ENCODE measurements at regions not wholly inside any gene's neighbourhood (a gene's known extent, or its start where the extent isn't known, plus 50 kb on each side); places are given as distances from the start of the nearest gene placed in this dataset.

GRCh38 chr13:91100944-91101343, 246.5 kb upstream of the MIR17HG start:
- no peak for TF ChIP-seq CTCF (IDR thresholded peaks at IDR 0.05)
- H3K9me3 ChIP-seq: no peaks in the 10 kb centered on the region
- H3K27me3 ChIP-seq (replicated peaks; ENCODE audit: insufficient read depth): no peaks in the 10 kb centered on the region
- no peaks in the 10 kb centered on the region for H3K36me3 ChIP-seq
- H3K27ac ChIP-seq: no peak overlapping the region
- ATAC-seq (ENCODE audit: insufficient number of reproducible peaks, low FRiP score, low read depth): no peak
- H3K4me1 ChIP-seq (ENCODE audit: control insufficient read depth in 1 of 2, low read depth in 2 of 2): no peaks in the 10 kb centered on the region
- no peak for DNase-seq (ENCODE audit: low spot score)
- no peak overlapping the region for H3K4me3 ChIP-seq

GRCh38 chr13:91101381-91101780, 246.1 kb upstream of the MIR17HG start:
- Histone ChIP-seq H3K27me3 (replicated peaks; ENCODE audit: insufficient read depth) (no peaks in the 10 kb centered on the region), H3K36me3 (no peaks in the 10 kb centered on the region), H3K4me1 (ENCODE audit: control insufficient read depth in 1 of 2, low read depth in 2 of 2) (no peaks in the 10 kb centered on the region), H3K9me3 (no peaks in the 10 kb centered on the region), H3K27ac (no peak overlapping the region), H3K4me3 (no peak overlapping the region)
- ATAC-seq (ENCODE audit: insufficient number of reproducible peaks, low FRiP score, low read depth): no peak
- TF ChIP-seq CTCF (IDR thresholded peaks at IDR 0.05): no peak
- DNase-seq (ENCODE audit: low spot score): no peak

GRCh38 chr13:91105270-91105669, 242.2 kb upstream of the MIR17HG start:
- Histone ChIP-seq H3K4me3 (no peak overlapping the region), H3K4me1 (ENCODE audit: control insufficient read depth in 1 of 2, low read depth in 2 of 2) (no peaks in the 10 kb centered on the region), H3K9me3 (no peaks in the 10 kb centered on the region), H3K27ac (no peak overlapping the region), H3K36me3 (no peaks in the 10 kb centered on the region), H3K27me3 (replicated peaks; ENCODE audit: insufficient read depth) (no peaks in the 10 kb centered on the region)
- DNase-seq (ENCODE audit: low spot score) (no peak), ATAC-seq (ENCODE audit: insufficient number of reproducible peaks, low FRiP score, low read depth) (no peak)
- TF ChIP-seq CTCF (IDR thresholded peaks at IDR 0.05): no peak

GRCh38 chr13:91106565-91106964, 240.9 kb upstream of the MIR17HG start:
- Histone ChIP-seq H3K36me3 (no peaks in the 10 kb centered on the region), H3K27me3 (replicated peaks; ENCODE audit: insufficient read depth) (no peaks in the 10 kb centered on the region), H3K4me3 (no peak overlapping the region), H3K27ac (no peak overlapping the region), H3K4me1 (ENCODE audit: control insufficient read depth in 1 of 2, low read depth in 2 of 2) (no peaks in the 10 kb centered on the region), H3K9me3 (no peaks in the 10 kb centered on the region)
- ATAC-seq (ENCODE audit: insufficient number of reproducible peaks, low FRiP score, low read depth) (no peak), DNase-seq (ENCODE audit: low spot score) (no peak)
- TF ChIP-seq CTCF (IDR thresholded peaks at IDR 0.05): no peak

GRCh38 chr13:91108315-91108714, 239.2 kb upstream of the MIR17HG start:
- H3K36me3 ChIP-seq: no peaks in the 10 kb centered on the region
- no peak overlapping the region for H3K4me3 ChIP-seq
- no peak for ATAC-seq (ENCODE audit: insufficient number of reproducible peaks, low FRiP score, low read depth)
- no peaks in the 10 kb centered on the region for H3K9me3 ChIP-seq
- no peaks in the 10 kb centered on the region for H3K27me3 ChIP-seq (replicated peaks; ENCODE audit: insufficient read depth)
- H3K4me1 ChIP-seq (ENCODE audit: control insufficient read depth in 1 of 2, low read depth in 2 of 2): no peaks in the 10 kb centered on the region
- H3K27ac ChIP-seq: no peak overlapping the region
- no peak for DNase-seq (ENCODE audit: low spot score)
- no peak for TF ChIP-seq CTCF (IDR thresholded peaks at IDR 0.05)

Data from thoracic aorta (tissue), 2 donors.